HG03280 (cell line): ENCODE measurements at regions not wholly inside any gene's neighbourhood (a gene's known extent, or its start where the extent isn't known, plus 50 kb on each side); places are given as distances from the start of the nearest gene placed in this dataset.
"Not testable (repeated sequence)": the region's sequence is repeated elsewhere in the genome, so short reads cannot be mapped to it uniquely, and the experiment has no call there.

Source experiments
- ATAC-seq: cut with Tn5 transposase; IDR thresholded peaks from one replicate; pipeline ENCODE4 v1.9.1; 2021; ENCODE audit warnings: mild to moderate bottlenecking, moderate library complexity; ENCODE audit not compliant: unreplicated experiment

GRCh38 chr3:40695848-40696247 lies 171.1 kb downstream of the ZNF621 start:
- no peak for ATAC-seq

GRCh38 chr3:40698611-40699010 lies 173.9 kb downstream of the ZNF621 start:
- ATAC-seq, result not testable (repeated sequence)

- ATAC-seq, result no peak
Observed at GRCh38 chr3:40701016-40701588, 176.3 kb downstream of the ZNF621 start.

GRCh38 chr3:40704224-40704623 lies 179.5 kb downstream of the ZNF621 start:
- ATAC-seq, result no peak

- ATAC-seq, result no peak
Observed at GRCh38 chr3:40705663-40706062, 180.9 kb downstream of the ZNF621 start.

- no peak for ATAC-seq
Observed at GRCh38 chr3:40713306-40713705, 188.5 kb downstream of the ZNF621 start.

- ATAC-seq, result no peak
Observed at GRCh38 chr3:40713795-40714194, 189.0 kb downstream of the ZNF621 start.

GRCh38 chr3:40714771-40715345 lies 190.1 kb downstream of the ZNF621 start:
- ATAC-seq, result no peak

GRCh38 chr3:40715551-40715950 lies 190.8 kb downstream of the ZNF621 start:
- ATAC-seq, result no peak

- ATAC-seq, result no peak
Observed at GRCh38 chr3:40717471-40717870, 192.7 kb downstream of the ZNF621 start.

- peak; percentile 25 for ATAC-seq
Observed at GRCh38 chr3:40718209-40718608, 193.4 kb downstream of the ZNF621 start.

- ATAC-seq, result peak; percentile 92
Observed at GRCh38 chr3:40718681-40719080, 193.9 kb downstream of the ZNF621 start.

GRCh38 chr3:40719660-40720287 lies 195.0 kb downstream of the ZNF621 start:
- ATAC-seq, result no peak

- ATAC-seq, result no peak
Observed at GRCh38 chr3:40720341-40720740, 195.6 kb downstream of the ZNF621 start.

- no peak for ATAC-seq
Observed at GRCh38 chr3:40720863-40721262, 196.1 kb downstream of the ZNF621 start.

- no peak for ATAC-seq
Observed at GRCh38 chr3:40723083-40723660, 198.4 kb downstream of the ZNF621 start.

- no peak for ATAC-seq
Observed at GRCh38 chr3:40725031-40725430, 200.3 kb downstream of the ZNF621 start.

GRCh38 chr3:40731445-40731844 lies 206.7 kb downstream of the ZNF621 start:
- ATAC-seq, result no peak

GRCh38 chr3:40736943-40737342 lies 212.2 kb downstream of the ZNF621 start:
- ATAC-seq, result no peak

GRCh38 chr3:40737343-40737742 lies 212.6 kb downstream of the ZNF621 start:
- ATAC-seq, result no peak

- ATAC-seq, result no peak
Observed at GRCh38 chr3:40739971-40740370, 215.2 kb downstream of the ZNF621 start.

- no peak for ATAC-seq
Observed at GRCh38 chr3:40741729-40742128, 217.0 kb downstream of the ZNF621 start.
